LNCaP clone FGC (cell line): ENCODE measurements at regions not wholly inside any gene's neighbourhood (a gene's known extent, or its start where the extent isn't known, plus 50 kb on each side); places are given as distances from the start of the nearest gene placed in this dataset.

Experiments
- DNase-seq: peaks from one replicate; pipeline ENCODE4 v3.0.0-alpha.2; 2011; ENCODE audit warnings: low read depth
- H3K4me3 ChIP-seq: 2 replicates; pipeline ENCODE4 v1.5.1; 2011; ENCODE audit warnings: mild to moderate bottlenecking, low read depth, low read length, control low read depth
- CTCF ChIP-seq: IDR thresholded peaks from 2 replicates; pipeline ENCODE4 v1.5.1; 2012; ENCODE audit warnings: mild to moderate bottlenecking; ENCODE audit not compliant: control insufficient read depth, insufficient read depth; ENCODE audit errors: extremely low read depth

- TF ChIP-seq CTCF, result no peak
Measured at GRCh38 chr1:22296701-22297591, 154.0 kb upstream of the WNT4 start.

GRCh38 chr1:22297999-22298398, 153.7 kb upstream of the ZBTB40 start:
- DNase-seq, result no peak

More at GRCh38 chr1:22296701-22297591, 154.0 kb upstream of the WNT4 start:
- H3K4me3 ChIP-seq, result no peak overlapping the region
- no peak for DNase-seq

GRCh38 chr1:22303816-22304215, 147.8 kb upstream of the ZBTB40 start:
- H3K4me3 ChIP-seq, result no peak overlapping the region
- no peak for DNase-seq
- TF ChIP-seq CTCF, result no peak

More at GRCh38 chr1:22297999-22298398, 153.7 kb upstream of the ZBTB40 start:
- H3K4me3 ChIP-seq, result no peak overlapping the region
- no peak for TF ChIP-seq CTCF

GRCh38 chr1:22309572-22309971, 142.1 kb upstream of the ZBTB40 start:
- no peak overlapping the region for H3K4me3 ChIP-seq
- TF ChIP-seq CTCF, result no peak
- DNase-seq, result no peak

- no peak for TF ChIP-seq CTCF
- no peak overlapping the region for H3K4me3 ChIP-seq
- no peak for DNase-seq
Measured at GRCh38 chr1:22311461-22311860, 140.2 kb upstream of the ZBTB40 start.

- TF ChIP-seq CTCF, result no peak
- H3K4me3 ChIP-seq, result no peak overlapping the region
- no peak for DNase-seq
Measured at GRCh38 chr1:22313321-22313720, 138.3 kb upstream of the ZBTB40 start.
